ENCODE measurements at regions not wholly inside any gene's neighbourhood (a gene's known extent, or its start where the extent isn't known, plus 50 kb on each side); places are given as distances from the start of the nearest gene placed in this dataset.

GRCh38 chr13:111456452-111457230, 136.2 kb downstream of the TEX29 start:
- H3K27ac Mint-ChIP-seq (ENCODE audit: unreplicated experiment), result no peak overlapping the region
- no peaks in the 10 kb centered on the region for H3K27me3 ChIP-seq (ENCODE audit: insufficient read depth, low read length)
- H2AFZ ChIP-seq (ENCODE audit: low read depth, low read length), result no peak overlapping the region
- no peaks in the 10 kb centered on the region for H4K20me1 ChIP-seq (ENCODE audit: insufficient read depth, low read length)
- H3K4me3 Mint-ChIP-seq (ENCODE audit: unreplicated experiment), result no peak overlapping the region
- H3K79me2 ChIP-seq (ENCODE audit: insufficient read depth, low read length), result no peaks in the 10 kb centered on the region
- DNase-seq (ENCODE audit: low read depth) (no peak), FAIRE-seq (no peak)
- peaks cover 2% of the 10 kb centered on the region for H3K36me3 Mint-ChIP-seq (ENCODE audit: low read depth, unreplicated experiment)
- H3K9me3 ChIP-seq (ENCODE audit: insufficient read depth, low read depth, low read length), result no peaks in the 10 kb centered on the region
- no peaks in the 10 kb centered on the region for H3K36me3 ChIP-seq (ENCODE audit: insufficient read depth, low read length)
- no peak overlapping the region for H3K4me2 ChIP-seq (ENCODE audit: low read length)
- no peaks in the 10 kb centered on the region for H3K4me1 ChIP-seq (ENCODE audit: insufficient read depth, low read length)
- peaks cover 2% of the 10 kb centered on the region for H3K9me3 Mint-ChIP-seq (ENCODE audit: unreplicated experiment)
- no peak for TF ChIP-seq CTCF (IDR thresholded peaks at IDR 0.05; ENCODE audit: insufficient read depth, low read depth, low read length)
- no peak for TF ChIP-seq EZH2 (IDR thresholded peaks at IDR 0.05; ENCODE audit: insufficient read depth, low read length)
- no peak overlapping the region for H3K27ac ChIP-seq (ENCODE audit: low read depth, low read length)
- peaks cover 34% of the 10 kb centered on the region for H3K27me3 Mint-ChIP-seq (ENCODE audit: low read depth, unreplicated experiment)
- H3K9ac ChIP-seq (ENCODE audit: low read length), result no peak overlapping the region
- H3K4me3 ChIP-seq (ENCODE audit: insufficient read depth, low read depth, low read length), result no peak overlapping the region
- no peaks in the 10 kb centered on the region for H3K4me1 Mint-ChIP-seq (ENCODE audit: low read depth, unreplicated experiment)

GRCh38 chr13:111458001-111458531, 137.6 kb downstream of the TEX29 start:
- H3K36me3 Mint-ChIP-seq (ENCODE audit: low read depth, unreplicated experiment), result peaks cover 2% of the 10 kb centered on the region
- no peaks in the 10 kb centered on the region for H3K4me1 ChIP-seq (ENCODE audit: insufficient read depth, low read length)
- no peak overlapping the region for H3K27ac Mint-ChIP-seq (ENCODE audit: unreplicated experiment)
- FAIRE-seq, result no peak
- H3K36me3 ChIP-seq (ENCODE audit: insufficient read depth, low read length), result no peaks in the 10 kb centered on the region
- no peak overlapping the region for H3K4me2 ChIP-seq (ENCODE audit: low read length)
- H3K4me3 Mint-ChIP-seq (ENCODE audit: unreplicated experiment), result no peak overlapping the region
- no peaks in the 10 kb centered on the region for H3K79me2 ChIP-seq (ENCODE audit: insufficient read depth, low read length)
- H3K27me3 ChIP-seq (ENCODE audit: insufficient read depth, low read length), result no peaks in the 10 kb centered on the region
- no peaks in the 10 kb centered on the region for H3K9me3 ChIP-seq (ENCODE audit: insufficient read depth, low read depth, low read length)
- DNase-seq (ENCODE audit: low read depth), result no peak
- H3K27ac ChIP-seq (ENCODE audit: low read depth, low read length), result no peak overlapping the region
- H3K4me3 ChIP-seq (ENCODE audit: insufficient read depth, low read depth, low read length), result no peak overlapping the region
- TF ChIP-seq CTCF (IDR thresholded peaks at IDR 0.05; ENCODE audit: insufficient read depth, low read depth, low read length) (no peak), EZH2 (IDR thresholded peaks at IDR 0.05; ENCODE audit: insufficient read depth, low read length) (no peak)
- peaks cover 39% of the 10 kb centered on the region for H3K27me3 Mint-ChIP-seq (ENCODE audit: low read depth, unreplicated experiment)
- H3K4me1 Mint-ChIP-seq (ENCODE audit: low read depth, unreplicated experiment), result no peaks in the 10 kb centered on the region
- no peak overlapping the region for H3K9ac ChIP-seq (ENCODE audit: low read length)
- H3K9me3 Mint-ChIP-seq (ENCODE audit: unreplicated experiment), result peaks cover 2% of the 10 kb centered on the region
- no peak overlapping the region for H2AFZ ChIP-seq (ENCODE audit: low read depth, low read length)
- no peaks in the 10 kb centered on the region for H4K20me1 ChIP-seq (ENCODE audit: insufficient read depth, low read length)

GRCh38 chr13:111458739-111459138, 138.3 kb downstream of the TEX29 start:
- no peak overlapping the region for H3K27ac Mint-ChIP-seq (ENCODE audit: unreplicated experiment)
- H3K27me3 ChIP-seq (ENCODE audit: insufficient read depth, low read length), result no peaks in the 10 kb centered on the region
- H2AFZ ChIP-seq (ENCODE audit: low read depth, low read length), result no peak overlapping the region
- no peak overlapping the region for H3K4me2 ChIP-seq (ENCODE audit: low read length)
- no peak overlapping the region for H3K4me3 Mint-ChIP-seq (ENCODE audit: unreplicated experiment)
- FAIRE-seq, result no peak
- H3K9ac ChIP-seq (ENCODE audit: low read length), result no peak overlapping the region
- H3K27me3 Mint-ChIP-seq (ENCODE audit: low read depth, unreplicated experiment), result peaks cover 44% of the 10 kb centered on the region
- no peaks in the 10 kb centered on the region for H3K4me1 Mint-ChIP-seq (ENCODE audit: low read depth, unreplicated experiment)
- no peaks in the 10 kb centered on the region for H3K79me2 ChIP-seq (ENCODE audit: insufficient read depth, low read length)
- no peak overlapping the region for H3K4me3 ChIP-seq (ENCODE audit: insufficient read depth, low read depth, low read length)
- H3K27ac ChIP-seq (ENCODE audit: low read depth, low read length), result no peak overlapping the region
- H3K9me3 Mint-ChIP-seq (ENCODE audit: unreplicated experiment), result peaks cover 2% of the 10 kb centered on the region
- DNase-seq (ENCODE audit: low read depth), result no peak
- peaks cover 2% of the 10 kb centered on the region for H3K36me3 Mint-ChIP-seq (ENCODE audit: low read depth, unreplicated experiment)
- H3K4me1 ChIP-seq (ENCODE audit: insufficient read depth, low read length), result no peaks in the 10 kb centered on the region
- TF ChIP-seq CTCF (IDR thresholded peaks at IDR 0.05; ENCODE audit: insufficient read depth, low read depth, low read length), result no peak
- TF ChIP-seq EZH2 (IDR thresholded peaks at IDR 0.05; ENCODE audit: insufficient read depth, low read length), result no peak
- H3K36me3 ChIP-seq (ENCODE audit: insufficient read depth, low read length), result no peaks in the 10 kb centered on the region
- H3K9me3 ChIP-seq (ENCODE audit: insufficient read depth, low read depth, low read length), result no peaks in the 10 kb centered on the region
- H4K20me1 ChIP-seq (ENCODE audit: insufficient read depth, low read length), result no peaks in the 10 kb centered on the region
